Stimulated activated CD4-positive, alpha-beta T cell treated with anti-CD3 and anti-CD28 coated beads, Interleukin-2, amount 100 ng/mL, for 48 hours (primary cell): ENCODE measurements at regions not wholly inside any gene's neighbourhood (a gene's known extent, or its start where the extent isn't known, plus 50 kb on each side); places are given as distances from the start of the nearest gene placed in this dataset.

Experiments
- DNase-seq, 2 donors: peaks; one replicate each; pipeline ENCODE4 v3.0.0-alpha.2; 2020

DNA sequence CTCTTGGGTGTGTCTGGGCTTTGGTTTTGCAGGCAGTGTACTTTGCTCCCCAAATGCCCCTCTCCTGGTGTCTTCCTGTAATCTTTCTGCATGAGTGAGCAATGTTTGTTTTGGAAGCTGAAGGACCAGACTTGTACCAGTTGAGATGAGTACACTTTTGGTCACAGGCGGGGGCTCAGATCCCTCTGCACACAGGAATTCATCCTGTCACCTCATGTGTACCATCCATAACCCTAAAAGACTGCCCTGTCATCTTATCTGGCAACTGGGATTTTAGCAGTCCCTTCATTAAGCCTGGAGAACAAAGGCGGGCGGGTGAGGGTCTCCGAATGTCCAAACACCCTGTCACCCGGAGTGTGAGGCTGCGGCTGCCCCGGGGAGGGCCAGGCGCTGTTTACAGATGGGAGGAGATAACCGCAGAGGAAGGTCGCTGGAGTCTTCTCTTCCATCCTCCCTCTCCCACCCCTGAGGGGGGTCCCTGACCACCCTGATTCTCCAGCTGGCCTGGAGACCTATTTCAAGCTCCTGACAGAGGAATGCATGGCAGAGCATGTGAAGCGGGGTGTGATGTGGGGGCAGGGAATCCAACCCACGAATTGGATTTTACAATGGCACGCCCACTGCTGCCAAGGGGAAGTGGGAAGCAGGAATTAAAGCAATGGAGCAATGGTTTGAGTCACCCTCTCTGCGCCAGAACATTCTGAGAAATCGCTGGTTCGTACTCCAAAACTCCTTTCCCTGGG, 158.2 kb upstream of the MYCN start:
- no peak for DNase-seq

DNA sequence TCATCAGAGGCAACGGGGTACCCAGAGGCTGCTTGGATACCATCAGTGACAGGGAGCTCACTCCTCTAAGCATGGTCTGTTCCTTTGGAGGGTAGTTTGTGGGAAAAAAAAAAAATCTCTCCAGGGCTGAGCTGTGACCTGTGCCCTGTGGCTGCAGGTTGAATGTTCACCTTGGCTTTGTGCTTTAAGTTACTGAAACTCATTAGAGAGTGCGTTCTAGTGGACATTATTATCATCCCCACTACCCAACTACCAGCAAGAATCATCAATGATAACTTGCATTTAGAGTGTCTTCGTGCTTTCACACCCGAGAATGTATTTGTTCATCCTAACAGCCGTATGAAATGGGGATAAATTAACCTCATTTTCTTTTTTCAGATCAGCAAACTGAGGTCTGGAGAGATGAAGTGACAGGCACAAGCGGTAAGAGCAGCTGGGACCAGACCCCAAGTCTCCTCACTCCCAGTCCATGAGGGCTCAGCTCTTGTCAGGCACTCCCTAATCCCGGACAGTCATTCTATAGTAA, 157.5 kb upstream of the MYCN start:
- DNase-seq = no peak

DNA sequence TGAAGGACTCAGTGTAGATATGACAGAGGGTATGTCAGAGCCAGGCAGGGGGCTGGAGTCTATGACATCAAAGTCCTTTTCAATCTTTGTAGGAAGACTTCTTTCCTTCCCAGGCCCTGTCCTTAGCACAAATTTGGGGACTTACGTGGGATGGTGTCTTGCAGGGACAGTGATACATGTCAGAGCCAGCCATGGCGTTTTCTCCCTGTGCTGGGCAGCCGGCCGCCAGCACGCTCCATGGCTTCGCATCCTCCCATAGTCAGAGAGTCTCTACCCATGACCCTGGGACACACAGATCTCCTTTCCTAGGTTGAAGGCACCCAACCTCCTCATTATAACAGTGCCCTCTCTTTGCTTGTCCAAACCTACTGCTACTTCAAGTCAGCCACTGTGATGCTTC, 156.9 kb upstream of the MYCN start:
- DNase-seq = no peak

DNA sequence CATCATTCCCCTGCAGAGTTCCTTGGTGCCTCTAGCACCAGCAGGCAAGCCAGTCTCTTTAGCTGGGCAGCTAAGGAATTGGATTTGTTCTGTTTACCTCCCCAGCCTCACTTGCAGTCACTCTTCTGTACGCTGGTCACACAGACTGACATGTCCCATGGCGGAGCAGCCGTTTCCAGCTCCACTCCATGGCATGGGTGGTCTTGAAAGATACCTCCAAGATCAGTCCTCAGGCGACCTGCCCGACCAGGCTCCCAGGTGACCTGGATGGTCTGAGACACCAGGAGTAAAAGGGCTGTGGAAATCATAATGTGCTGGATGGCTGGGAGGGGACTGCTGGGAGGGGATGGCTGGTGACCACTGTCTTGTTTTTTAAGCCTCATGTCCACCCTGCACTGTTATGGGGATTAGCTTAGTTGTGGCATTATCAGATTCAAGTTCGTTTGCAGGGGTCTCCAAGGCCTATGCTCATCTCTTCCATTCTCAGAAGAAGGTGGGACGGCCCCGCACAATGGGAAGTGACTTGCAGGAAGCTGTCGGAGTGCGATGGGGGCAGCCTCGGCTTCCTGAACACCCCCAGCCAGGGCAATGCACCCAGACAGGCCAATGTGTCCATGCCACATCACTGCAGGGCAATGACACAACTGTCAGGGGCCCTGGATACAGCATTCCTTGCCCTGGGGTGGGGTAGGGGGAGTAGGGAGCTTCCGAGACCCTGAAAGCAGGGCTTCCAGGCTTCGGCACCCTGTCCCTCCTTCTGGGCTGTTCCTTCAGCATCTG, 156.1 kb upstream of the MYCN start:
- DNase-seq = no peak

DNA sequence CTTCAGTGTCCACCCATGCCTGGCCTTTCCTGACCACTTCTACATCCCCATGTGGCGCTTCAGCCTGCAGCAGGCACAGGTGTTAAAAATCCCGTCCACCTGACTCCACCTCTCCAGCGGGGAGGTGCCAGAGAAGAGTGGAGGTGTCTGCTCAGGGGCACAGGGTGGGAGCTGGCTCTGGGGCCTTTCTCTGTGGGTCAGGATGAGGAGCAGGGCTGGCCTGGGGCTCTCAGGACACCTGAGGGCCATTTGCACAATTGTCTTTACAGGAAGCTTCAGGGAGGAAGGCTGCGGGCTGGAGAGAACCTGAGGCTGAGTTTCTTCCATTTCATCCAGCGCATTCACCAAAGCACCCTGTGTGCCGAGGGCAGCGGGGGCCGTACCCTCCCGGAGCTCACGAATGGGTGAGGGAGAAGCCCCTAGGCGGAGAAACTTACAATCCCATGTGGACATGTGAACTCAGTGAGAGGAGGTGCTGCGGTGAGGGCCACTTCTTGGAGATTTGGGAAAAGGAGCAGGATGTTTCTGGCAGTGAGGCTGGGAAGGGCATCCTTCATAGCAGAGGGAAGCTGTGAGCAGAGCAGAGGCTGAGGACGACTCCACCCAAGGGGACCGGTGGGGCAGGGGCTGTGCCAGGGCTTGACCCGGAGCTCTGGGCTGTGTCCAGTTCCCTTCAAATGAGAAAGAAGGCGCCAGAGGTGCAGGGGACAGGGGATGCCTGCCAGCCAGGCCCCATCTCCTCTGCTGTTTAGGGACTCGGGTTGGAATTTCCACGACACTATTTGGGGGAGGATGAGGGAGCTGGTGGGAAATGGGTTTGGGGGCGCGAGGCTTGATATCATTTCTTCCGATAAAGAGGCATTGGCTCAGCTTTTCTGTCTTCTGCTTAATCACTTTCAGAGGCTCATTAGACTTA, 155.2 kb upstream of the MYCN start:
- no peak for DNase-seq

DNA sequence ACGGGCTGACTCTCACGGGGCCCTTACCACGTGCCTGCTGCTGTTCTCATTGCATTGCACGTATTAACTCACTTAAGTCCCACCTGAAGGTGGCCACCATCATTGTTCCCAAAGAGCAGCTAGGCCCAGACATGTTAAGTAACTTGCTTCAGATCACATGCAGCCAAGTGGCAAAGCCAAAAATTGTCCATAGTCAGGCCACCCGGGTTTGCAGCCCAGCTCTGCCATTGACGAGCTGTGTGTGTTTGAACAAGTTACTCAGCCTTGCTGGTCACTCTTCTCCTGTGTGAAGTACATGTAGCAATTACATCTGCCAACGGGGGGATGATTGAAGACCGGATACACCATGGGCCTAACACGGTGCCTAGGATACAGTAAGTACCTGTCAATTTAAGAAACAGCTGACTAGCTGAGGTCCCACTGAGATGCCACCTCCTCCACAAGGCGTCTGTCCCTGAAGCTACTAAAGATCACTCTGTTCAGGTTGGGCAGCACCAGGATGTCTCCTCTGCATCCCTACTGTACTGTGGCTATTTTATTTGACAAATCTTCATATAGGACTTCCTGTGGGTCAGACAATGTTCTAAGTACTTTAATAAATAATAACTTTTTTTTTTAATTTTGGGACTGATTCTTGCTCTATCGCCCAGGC, 154.2 kb upstream of the MYCN start:
- DNase-seq = no peak

DNA sequence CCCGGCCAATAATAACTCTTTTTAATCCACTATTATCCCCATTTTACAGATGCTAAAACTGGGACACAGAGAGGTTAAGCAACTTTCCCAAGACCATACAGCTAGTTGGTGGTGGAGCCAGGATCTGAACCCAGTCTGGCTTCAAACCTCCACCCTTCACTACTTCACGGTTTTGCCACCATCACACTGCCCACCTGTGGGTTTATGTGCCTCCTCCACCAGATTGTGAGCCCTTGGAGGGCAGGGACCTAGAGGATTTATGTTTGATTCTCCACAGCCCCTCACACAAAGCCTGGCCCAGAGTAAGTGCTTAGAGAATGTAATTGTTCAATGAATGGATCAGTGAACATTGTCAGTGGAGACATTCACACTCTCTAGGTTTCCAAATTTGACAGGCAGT, 153.4 kb upstream of the MYCN start:
- DNase-seq = no peak

DNA sequence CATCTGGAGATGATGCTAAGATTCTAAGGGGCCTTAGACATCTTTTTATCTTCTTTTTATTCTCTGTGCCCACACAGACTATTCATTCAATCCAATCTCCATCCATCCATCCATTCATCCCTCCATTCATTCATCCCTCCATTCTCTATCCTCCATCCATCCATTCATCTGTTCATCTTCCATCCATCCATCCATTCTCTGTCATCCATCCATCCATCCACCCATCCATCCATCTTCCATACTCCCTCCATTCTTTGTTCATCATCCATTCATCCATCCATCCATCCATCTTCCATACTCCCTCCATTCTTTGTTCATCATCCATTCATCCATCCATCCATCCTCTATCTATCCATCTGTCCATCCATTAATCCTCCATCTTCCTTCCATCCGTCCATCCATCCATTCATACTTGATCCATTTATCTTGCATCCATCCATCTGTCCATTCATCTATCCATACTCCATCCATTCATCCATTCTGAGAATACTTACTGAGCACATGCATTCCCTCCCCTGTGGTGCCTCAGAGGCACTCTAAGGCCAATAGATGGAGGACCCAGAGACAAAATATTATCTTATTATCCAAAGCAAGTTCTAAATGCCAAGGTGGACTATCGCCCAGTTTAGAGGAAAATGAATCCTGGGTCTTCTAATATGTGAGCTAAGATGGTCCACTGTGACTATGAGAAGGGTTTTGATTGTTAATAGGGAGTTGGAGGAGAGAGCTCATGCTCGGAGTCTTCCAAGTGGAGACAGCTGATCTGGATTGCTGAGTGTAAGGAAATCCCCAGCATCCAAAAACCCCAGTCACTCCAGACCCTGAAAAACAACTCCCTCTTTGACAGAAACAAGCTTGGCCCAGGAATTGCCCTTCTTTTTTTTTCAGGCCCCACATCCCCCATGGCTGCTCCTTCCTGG, 152.6 kb upstream of the MYCN start:
- DNase-seq = no peak

DNA sequence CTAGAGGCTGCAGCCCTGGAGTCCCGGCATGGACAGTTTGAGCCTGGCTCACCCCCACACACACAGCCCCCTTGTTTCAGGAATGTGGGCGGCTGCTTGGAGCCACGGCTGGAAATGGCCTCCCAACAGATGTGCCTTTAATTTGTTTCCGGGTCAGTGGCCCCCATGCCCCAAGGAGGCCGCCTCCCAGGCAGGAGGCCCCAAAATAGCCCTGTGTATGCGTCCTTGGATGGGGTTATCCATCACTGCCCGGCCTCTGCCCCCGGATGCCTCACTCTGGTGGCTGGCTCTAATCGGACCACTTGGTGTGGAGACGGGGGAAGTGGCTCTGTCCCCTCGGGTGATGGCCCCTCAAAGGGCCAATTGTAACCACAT, 151.9 kb upstream of the MYCN start:
- no peak for DNase-seq

DNA sequence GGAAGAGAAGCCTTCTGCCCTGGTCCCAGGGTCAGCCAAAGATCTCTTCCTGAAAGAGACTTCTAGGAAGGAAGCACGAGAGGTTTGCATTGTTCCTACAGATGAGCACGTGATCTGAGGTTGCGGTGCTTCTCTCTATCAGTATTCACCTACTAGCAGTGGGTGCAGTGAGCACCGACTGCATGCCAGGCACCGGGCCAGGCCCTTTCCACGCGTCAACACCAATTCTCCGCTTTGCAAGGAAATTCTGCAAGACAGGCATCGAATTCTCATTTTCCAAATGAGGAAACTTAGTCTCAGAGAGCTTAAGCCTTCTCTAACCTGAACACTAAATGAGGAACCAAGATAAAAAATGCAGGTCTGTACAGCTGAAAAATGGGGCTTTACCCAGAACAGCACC, 151.5 kb upstream of the MYCN start:
- no peak for DNase-seq

DNA sequence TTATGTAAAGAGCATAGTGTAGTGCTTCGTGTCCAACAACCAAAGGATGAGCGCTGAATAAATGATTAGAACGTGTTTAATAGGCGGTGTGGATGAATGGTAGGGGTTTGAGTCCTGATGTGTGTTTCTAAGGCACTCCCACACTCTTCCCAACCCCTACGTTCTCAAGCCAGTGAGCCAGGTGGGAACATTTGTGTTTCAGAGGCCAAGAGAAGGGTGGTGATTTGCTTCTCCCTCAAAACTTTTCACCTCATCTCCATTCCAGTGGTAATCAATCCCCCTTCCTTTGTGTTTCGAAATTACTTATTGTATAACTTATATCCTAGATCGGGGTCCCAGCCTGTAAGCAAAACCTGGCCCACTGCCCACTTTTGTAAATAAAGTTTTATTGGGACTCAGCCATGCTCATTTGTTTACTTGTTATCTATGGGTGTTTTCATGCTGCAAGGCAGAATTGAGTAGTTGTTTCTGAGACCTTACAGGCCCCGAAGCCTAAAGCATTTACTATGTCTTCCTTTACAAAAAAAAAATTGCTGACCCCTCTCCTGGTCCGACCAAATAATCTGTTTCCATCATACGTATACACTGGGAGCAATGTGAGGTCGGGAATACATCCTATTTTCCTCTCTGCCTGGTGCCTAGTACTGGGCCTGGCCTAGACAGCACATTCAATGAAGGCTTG, 150.8 kb upstream of the MYCN start:
- DNase-seq = no peak

DNA sequence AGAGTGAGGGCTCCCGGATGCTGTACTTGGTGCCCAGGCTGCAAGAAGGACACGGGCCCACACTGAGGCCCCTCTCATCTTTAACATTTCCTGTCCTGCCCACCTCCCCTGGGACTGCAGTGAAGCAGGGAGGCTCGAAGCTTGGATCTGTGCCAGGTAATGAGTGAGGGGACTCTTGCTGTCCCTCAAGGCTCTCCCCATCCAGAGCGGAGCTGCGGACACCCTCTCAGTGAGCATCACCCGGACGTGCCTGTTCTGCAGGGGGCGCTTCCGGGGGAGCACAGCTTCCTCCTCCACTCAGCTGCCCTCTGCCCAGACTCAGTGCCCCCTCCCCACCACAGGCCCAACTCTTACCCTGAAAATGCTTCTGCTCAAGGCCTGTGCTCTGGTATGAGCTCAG, 150.0 kb upstream of the MYCN start:
- no peak for DNase-seq

DNA sequence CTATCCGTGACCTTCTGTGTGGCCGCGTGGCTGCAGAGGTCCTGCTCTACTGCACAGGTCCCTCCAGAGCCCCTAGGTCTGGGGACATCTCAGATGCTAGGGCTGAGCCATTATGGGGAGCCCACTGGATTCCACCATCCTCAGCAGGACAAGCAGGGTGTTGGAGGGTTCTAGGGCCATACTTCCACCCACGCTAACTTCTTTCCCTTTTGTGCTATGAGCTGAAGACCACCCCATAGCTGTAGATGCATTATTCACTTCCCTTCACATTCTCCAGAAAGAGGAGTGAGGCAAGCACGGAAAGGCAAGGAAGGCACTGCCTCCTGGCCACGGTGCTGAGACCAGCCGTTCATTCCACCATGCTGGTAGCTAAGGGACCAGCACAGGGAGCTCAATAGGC, 149.5 kb upstream of the MYCN start:
- no peak for DNase-seq

DNA sequence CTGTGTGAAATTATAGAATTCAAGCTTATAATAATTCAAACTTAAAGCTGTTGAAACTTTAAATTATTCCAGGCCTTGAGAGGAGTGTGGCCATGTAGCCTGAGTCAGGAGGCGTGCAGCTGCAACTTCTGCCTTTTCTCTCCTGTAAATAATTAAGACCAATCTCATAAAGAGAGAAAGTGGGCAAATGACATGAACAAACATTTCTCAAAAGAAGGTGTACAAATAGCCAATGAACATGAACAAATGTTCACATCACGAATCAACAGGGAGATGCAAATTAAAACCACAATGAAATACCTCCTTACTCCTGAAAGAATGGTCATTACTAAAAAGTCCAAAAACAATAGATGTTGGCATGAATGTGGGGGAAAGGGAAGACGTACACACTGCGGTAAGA, 149.1 kb upstream of the MYCN start:
- DNase-seq = no peak

DNA sequence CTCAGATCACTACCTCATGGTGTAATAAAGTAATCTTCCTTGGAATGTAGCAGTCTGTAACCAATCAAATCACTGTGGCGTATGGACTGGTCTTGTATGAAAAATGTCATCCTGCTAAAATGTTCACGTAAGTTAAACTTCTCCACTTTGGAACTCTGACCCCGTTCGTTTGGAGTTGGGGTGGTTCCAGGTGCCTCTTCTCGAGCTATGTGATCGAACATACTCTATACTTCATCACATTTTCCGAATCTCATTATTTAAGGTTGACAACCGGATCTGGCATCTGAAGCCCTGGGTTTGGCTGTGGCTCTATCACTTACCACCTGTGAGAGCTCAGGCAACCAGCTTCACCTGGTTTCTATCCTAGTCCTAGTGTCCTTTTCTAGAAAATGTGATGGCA, 148.0 kb upstream of the MYCN start:
- DNase-seq = no peak

DNA sequence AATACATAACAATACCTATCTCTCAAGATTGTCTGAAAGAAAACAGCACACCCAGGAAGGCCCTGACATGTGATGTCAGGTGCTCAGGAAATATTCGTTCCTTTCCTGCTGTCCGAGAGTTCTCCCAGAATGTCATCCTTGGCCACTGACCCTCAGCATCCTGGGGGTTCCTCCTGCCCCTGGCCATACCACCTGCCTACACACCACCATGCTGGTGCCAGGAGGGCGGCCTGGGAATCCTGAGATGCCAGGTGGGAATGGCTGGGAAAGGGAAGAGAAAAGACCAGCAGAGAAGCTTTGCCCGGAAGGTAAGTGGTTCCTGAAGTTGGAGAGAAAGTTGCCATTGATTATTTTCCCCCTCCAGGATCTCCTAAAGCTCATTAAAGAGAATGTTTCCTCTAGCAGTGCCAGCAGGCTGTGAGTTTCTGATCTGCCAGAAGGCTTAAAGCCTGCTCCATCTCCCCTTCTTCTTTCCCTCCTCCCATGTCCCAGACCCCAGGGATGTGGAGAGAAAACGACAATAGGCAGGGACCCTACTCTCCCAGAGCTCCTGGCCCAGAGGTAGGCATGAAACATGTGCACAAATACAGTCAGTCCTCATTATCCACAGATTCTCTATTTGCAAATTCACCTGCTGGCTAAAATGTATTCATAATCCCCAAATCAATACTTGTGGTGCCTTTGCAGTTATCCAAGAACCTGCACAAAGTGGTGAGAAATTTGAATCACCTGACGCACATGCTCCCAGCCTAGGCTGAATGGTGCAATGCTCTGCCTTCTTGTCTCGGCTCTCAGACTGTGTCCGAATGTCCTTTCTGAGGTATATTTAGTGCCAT, 147.1 kb upstream of the MYCN start:
- no peak for DNase-seq

DNA sequence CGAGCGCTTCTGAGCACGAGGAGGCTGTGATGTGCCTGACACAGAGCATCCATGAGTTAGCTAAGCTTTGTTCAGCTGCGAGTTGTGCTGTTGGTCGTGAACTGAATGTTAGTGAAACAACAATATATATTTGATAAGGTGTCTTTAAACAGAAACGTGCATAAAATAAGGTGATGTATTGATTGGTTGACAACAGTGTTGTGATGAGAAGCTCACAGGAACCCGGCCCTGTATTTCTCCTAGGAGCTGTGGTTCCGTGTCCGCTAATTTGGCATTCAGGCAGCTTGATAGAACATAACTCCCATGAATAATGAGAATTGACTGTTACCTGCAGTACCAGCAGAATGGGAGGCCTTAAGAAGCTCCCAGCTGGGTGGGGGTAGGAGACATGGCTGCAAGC, 146.4 kb upstream of the MYCN start:
- DNase-seq = no peak

DNA sequence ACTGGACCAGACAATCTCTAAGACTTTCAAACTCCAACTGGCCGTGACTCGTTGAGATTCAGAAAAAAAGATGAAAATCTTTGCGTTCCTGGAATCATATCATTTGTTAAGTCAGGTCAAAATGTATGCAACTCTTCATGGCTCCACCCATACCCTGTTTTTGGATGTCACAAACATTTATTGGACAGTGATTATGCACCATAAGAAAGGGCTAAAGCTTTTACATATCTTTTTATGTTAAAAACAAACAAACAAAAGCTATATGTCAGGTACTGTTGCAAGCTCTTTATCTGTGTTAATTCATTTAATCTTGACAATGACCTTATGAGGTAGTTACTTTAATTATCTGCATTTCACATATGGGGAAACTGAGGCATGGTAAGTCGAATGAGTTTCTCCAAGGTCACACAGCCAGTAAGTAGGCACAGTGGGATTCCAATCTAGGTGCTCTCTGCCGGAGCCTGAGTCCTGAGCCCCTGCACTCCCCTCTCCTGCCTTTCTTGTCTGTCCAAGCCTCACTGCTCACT, 145.7 kb upstream of the MYCN start:
- no peak for DNase-seq

DNA sequence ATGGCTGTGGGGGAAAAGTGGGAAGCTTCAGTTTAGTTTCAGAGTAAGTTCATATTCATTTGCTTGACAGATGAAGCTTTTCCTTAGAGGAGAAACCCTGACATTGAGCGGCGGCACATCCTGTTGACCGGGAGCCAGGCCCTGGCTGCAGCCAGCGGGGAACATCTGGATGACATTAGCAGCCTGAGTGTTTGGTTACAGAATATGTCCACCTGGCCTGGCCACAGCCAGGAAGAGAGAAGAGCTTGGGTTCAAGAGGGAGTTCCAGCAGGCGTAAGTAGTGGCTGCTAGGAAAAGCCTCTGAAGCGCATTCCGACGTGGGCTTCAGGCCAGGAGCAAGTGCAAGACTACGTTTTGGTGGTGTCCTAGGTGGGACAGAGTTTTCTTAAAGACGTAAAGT, 144.9 kb upstream of the MYCN start:
- no peak for DNase-seq
